ENCODE measurements at regions not wholly inside any gene's neighbourhood (a gene's known extent, or its start where the extent isn't known, plus 50 kb on each side); places are given as distances from the start of the nearest gene placed in this dataset.

DNA sequence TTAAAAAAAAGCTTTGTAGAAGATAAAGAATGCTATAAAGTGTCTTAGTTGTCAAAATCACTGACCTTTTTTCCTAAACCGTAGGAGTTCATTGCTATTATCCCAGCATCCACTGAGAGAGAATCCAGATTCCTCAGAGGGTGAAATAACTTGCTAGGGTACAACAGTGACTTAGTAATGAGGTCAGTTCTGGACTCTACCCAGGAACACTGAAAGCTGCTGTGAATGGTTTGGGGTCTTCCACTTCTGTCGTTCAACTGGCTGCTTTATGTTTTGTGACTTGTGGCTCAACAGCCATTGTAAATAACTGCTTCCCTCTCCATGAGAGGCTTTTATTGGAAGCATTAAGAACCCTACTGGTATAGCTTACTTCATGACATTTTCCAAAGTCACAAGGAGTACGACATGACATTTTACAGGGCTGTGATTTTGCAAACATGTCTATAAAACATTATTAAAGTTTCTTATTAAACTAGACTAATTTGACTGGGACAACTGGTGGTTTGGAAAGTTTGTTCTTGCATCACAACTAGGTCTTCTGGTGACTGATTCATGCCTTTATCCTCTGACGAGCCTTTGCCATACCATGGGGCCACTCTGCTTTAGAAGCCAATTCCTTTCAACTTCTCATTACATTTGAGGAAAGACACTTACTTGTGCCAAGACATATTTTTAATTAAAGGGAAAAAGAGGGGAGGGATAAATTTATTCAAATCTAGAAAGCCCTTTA, 92.2 kb upstream of the CDH11 start:
- H4K20me1 ChIP-seq (ENCODE audit: control insufficient read depth, insufficient read depth, low read depth, low read length), result no peaks in the 10 kb centered on the region
- H3K27me3 ChIP-seq (ENCODE audit: control insufficient read depth, low read length), result no peaks in the 10 kb centered on the region
- no peak overlapping the region for H3K27ac ChIP-seq (ENCODE audit: low read depth, low read length)
- H3F3A ChIP-seq (ENCODE audit: control insufficient read depth, insufficient read depth), result no peaks in the 10 kb centered on the region
- H3K9me2 ChIP-seq (replicated peaks; ENCODE audit: control insufficient read depth, low read length), result no peaks in the 10 kb centered on the region
- TF ChIP-seq CTCF (IDR thresholded peaks at IDR 0.05; ENCODE audit: low read depth, low read length, poor library complexity, severe bottlenecking) (no peak), EZH2phosphoT487 (IDR thresholded peaks at IDR 0.05; ENCODE audit: borderline replicate concordance, low read length) (no peak)
- H3K79me2 ChIP-seq (ENCODE audit: control insufficient read depth, low read length), result no peaks in the 10 kb centered on the region
- H3K9me3 ChIP-seq (ENCODE audit: control insufficient read depth, insufficient read depth, low read length), result no peaks in the 10 kb centered on the region
- H3K36me3 ChIP-seq (ENCODE audit: control insufficient read depth, low read length), result no peaks in the 10 kb centered on the region
- H3K4me2 ChIP-seq (ENCODE audit: low read length), result no peak overlapping the region
- no peak overlapping the region for H3K4me3 ChIP-seq (ENCODE audit: low read length)
- H3K4me1 ChIP-seq (ENCODE audit: control insufficient read depth, low read length), result no peaks in the 10 kb centered on the region

GRCh38 chr16:65212791-65213190, 90.9 kb upstream of the CDH11 start:
- Histone ChIP-seq H3K9me2 (replicated peaks; ENCODE audit: control insufficient read depth, low read length) (no peaks in the 10 kb centered on the region), H3K4me1 (ENCODE audit: control insufficient read depth, low read length) (no peaks in the 10 kb centered on the region), H3K4me3 (ENCODE audit: low read length) (no peak overlapping the region), H3K27ac (ENCODE audit: low read depth, low read length) (no peak overlapping the region), H3K4me2 (ENCODE audit: low read length) (no peak overlapping the region), H4K20me1 (ENCODE audit: control insufficient read depth, insufficient read depth, low read depth, low read length) (no peaks in the 10 kb centered on the region), H3F3A (ENCODE audit: control insufficient read depth, insufficient read depth) (no peaks in the 10 kb centered on the region), H3K9me3 (ENCODE audit: control insufficient read depth, insufficient read depth, low read length) (no peaks in the 10 kb centered on the region), H3K27me3 (ENCODE audit: control insufficient read depth, low read length) (no peaks in the 10 kb centered on the region), H3K79me2 (ENCODE audit: control insufficient read depth, low read length) (no peaks in the 10 kb centered on the region), H3K36me3 (ENCODE audit: control insufficient read depth, low read length) (no peaks in the 10 kb centered on the region)
- TF ChIP-seq CTCF (IDR thresholded peaks at IDR 0.05; ENCODE audit: low read depth, low read length, poor library complexity, severe bottlenecking) (no peak), EZH2phosphoT487 (IDR thresholded peaks at IDR 0.05; ENCODE audit: borderline replicate concordance, low read length) (no peak)

DNA sequence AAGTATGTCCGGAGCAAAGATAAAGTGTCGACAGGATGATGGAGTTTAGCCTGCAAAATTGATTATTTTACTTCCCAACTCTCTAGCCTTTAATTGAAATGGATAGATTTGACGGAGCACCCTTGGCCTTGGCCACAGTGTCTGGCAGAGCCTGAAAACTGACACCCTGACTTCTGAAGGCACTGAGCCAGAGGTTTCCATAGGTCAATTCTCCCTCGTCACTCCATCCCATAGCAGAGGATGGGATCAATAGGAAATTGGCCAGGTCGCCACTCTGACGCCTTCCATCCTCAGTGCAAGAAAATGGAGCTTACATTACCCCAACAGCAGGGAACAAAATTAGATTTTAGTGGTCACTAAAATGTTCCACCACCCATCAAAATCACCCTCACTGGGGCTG, 90.4 kb upstream of the CDH11 start:
- no peaks in the 10 kb centered on the region for H3K27me3 ChIP-seq (ENCODE audit: control insufficient read depth, low read length)
- no peaks in the 10 kb centered on the region for H3K9me2 ChIP-seq (replicated peaks; ENCODE audit: control insufficient read depth, low read length)
- H3K27ac ChIP-seq (ENCODE audit: low read depth, low read length), result no peak overlapping the region
- no peaks in the 10 kb centered on the region for H3K79me2 ChIP-seq (ENCODE audit: control insufficient read depth, low read length)
- no peaks in the 10 kb centered on the region for H3K36me3 ChIP-seq (ENCODE audit: control insufficient read depth, low read length)
- H3K4me1 ChIP-seq (ENCODE audit: control insufficient read depth, low read length), result no peaks in the 10 kb centered on the region
- no peaks in the 10 kb centered on the region for H4K20me1 ChIP-seq (ENCODE audit: control insufficient read depth, insufficient read depth, low read depth, low read length)
- H3K4me3 ChIP-seq (ENCODE audit: low read length), result no peak overlapping the region
- H3F3A ChIP-seq (ENCODE audit: control insufficient read depth, insufficient read depth), result no peaks in the 10 kb centered on the region
- H3K4me2 ChIP-seq (ENCODE audit: low read length), result no peak overlapping the region
- TF ChIP-seq CTCF (IDR thresholded peaks at IDR 0.05; ENCODE audit: low read depth, low read length, poor library complexity, severe bottlenecking), result no peak
- no peak for TF ChIP-seq EZH2phosphoT487 (IDR thresholded peaks at IDR 0.05; ENCODE audit: borderline replicate concordance, low read length)
- no peaks in the 10 kb centered on the region for H3K9me3 ChIP-seq (ENCODE audit: control insufficient read depth, insufficient read depth, low read length)

All from DOHH2 (cell line).